HG03095 (cell line): ENCODE measurements at regions not wholly inside any gene's neighbourhood (a gene's known extent, or its start where the extent isn't known, plus 50 kb on each side); places are given as distances from the start of the nearest gene placed in this dataset.
A peak's percentile ranks its signal among the peaks of the same experiment; 100 is the strongest.
"Not testable (repeated sequence)": the region's sequence is repeated elsewhere in the genome, so short reads cannot be mapped to it uniquely, and the experiment has no call there.

ENCODE experiments used
- ATAC-seq: cut with Tn5 transposase; IDR thresholded peaks from one replicate; pipeline ENCODE4 v1.9.1; 2021; ENCODE audit warnings: moderate library complexity; ENCODE audit not compliant: unreplicated experiment

- ATAC-seq: not testable (repeated sequence)
These were observed 102.5 kb downstream of the CDRT15L2 start for GRCh38 chr17:20681746-20682722.

DNA sequence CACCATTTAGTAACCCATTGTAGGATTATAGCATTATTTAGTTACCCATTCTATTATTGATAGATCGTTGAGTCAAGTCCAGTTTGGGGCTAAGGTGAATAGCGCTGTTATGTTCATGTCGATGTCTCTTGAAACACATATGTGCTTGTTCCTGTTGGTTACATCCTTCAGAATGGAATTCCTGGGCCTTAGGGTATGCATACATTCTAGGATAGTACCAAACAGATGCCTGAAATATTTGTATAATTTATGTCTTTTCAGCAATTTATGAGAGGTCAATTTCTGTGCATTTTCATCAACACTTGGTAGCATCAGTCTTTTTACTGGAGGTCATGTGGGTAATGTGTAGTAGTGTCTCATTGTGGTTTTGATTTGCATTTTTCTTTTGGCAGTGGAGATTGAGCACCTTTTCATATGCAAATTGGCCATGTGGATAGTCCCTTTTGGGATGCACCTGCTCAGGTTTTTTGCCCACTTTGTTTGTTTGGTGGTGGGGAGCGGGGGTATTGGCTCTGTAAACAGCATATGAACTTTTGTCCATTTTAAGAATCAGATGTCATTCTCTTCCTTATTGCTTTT is 104.2 kb downstream of the CDRT15L2 start:
- ATAC-seq: not testable (repeated sequence)

GRCh38 chr17:20684975-20685374 is 105.5 kb downstream of the CDRT15L2 start:
- not testable (repeated sequence) for ATAC-seq

DNA sequence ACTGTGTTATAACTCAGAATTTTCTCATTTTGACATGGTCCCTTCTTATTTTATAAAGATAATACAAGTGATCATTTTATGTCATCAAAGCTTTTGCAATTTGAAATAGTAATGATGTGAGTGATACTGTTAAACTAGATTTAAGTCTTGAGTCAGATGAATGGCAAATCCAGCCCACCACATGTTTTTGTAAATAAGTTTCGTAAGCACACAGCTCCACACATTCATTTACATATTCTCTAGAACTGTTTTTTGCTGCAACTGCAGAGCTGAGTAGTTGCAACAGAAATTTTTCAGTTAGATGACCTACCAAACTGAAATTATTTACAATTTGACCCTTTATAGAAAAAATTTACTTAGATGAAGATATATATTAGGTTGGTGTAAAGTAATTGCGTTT is 108.1 kb downstream of the CDRT15L2 start:
- ATAC-seq: not testable (repeated sequence)

DNA sequence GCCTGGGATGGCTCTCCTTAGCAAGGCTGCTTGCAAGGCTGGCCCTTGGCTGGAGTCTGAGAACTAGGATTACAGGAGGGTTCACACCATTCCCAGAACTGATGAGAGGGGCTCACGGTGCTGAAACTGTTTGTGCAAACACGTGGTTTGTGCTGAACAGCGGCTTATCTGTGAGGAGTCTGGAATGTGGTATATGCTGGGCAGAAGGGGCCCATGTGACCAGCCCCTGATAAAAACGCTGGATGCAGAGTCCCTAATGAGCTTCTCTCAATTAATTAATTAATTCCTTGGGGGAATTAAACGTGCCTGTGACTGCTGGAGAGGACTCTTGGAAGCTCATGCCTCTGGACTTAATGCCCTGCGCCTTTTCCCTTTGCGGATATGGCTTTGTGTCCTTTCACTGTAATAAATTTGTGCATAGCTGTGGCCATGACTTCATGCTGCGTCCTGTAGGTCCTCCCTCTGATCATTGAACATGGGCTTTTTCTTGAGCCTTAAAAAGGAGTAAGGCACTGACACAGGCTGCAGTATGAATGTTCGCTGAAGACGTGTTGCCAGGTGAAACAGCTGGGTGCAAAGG is 109.7 kb downstream of the CDRT15L2 start:
- not testable (repeated sequence) for ATAC-seq

DNA sequence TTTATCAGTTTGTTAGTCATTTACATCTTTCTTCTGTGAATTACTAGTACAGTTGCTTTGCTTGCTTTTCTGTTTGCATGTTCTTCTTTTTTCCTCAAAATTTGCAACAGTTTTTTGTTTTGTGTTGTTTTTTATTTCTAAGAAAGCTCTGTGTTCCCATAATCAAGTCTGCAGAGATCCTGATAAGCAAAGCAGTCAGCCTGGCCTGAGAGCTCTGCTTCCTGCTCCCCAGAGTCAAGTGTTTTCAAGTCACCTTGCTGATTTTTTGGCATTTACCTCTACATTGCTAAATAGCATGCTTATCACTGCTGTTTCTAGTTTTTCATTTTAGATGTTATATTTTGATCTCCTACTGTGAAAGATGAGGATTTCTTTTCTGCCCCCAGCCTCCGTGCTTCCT is 113.2 kb downstream of the CDRT15L2 start:
- not testable (repeated sequence) for ATAC-seq

DNA sequence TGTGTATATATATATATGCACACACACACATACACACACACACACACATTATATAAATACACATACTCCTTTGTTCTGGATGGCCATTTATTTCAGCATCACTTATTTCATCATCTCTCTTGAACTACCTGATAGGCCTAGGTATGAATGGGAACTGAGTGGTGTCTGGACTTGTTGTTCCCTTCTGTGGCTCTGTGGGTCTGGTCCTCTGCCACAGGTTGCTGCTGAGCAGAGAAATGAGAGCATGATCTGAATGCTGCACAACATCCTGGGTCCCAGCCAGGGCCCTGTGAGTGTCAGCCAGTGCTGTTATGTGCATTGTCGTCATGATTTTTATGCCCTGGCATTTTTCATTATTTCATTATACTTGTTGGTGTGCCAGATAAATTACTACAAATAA is 116.3 kb downstream of the CDRT15L2 start:
- ATAC-seq: not testable (repeated sequence)

- peak; percentile 91 for ATAC-seq
These were observed 119.1 kb downstream of the CDRT15L2 start for GRCh38 chr17:20698463-20699206.

DNA sequence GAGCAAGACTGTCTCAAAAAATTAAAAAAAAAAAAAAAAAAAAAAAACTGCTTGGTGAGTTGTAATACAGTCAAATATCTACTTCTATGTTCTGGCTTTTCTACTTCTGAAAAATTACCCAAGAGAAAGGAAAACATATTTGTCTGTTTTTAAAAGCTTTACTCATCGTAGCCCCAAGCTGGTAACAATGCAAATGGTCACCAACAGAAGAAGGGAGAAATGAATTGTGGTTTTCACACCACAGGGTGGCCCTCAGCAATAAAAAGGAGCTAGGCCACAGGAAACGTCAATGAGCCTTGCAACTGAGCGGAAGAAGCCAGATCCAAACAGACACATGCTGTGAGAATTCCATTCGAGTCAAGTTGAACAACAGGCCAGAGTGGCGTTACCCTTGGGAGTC is 121.0 kb downstream of the CDRT15L2 start:
- not testable (repeated sequence) for ATAC-seq

DNA sequence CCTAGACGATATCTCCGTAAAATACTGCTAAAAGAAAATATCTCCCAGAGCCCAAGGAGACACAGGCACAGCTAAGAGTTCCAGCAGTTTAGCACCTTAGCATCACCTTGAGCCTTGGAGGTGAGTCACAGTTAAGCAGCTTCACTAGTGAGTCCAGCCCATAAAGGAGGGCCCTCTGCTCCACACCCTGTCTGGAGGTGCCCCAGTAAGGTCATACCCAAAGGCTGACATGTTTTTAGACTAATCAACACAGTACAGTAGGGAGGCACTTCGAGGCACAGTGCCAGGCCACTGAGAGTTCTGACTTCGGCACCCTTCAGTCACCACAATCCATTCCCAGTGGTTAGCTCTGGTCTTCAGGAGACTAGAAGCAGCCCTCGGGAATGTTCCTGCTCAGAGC is 121.8 kb downstream of the CDRT15L2 start:
- not testable (repeated sequence) for ATAC-seq

- ATAC-seq: no peak
These were observed 123.2 kb downstream of the CDRT15L2 start for GRCh38 chr17:20702692-20703091.

DNA sequence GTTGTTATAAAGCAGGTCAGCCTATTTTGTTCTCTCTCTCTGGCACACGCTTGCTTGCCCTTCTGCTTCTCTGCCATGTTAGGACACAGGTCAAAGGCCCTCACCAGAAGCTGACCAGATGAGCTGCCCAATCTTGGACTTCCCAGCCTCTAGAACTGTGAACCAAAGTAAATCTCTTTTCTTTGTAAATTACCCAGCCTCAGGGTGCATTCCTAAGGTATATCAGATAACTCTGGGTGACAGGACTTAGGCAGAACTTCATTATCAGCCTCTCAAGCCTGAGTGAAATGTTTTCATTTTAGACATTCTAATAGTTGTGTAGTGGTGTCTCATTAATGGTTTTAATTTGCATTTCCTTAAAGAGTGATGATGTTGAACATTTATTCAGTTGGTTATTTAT is 124.3 kb downstream of the CDRT15L2 start:
- no peak for ATAC-seq

- not testable (repeated sequence) for ATAC-seq
These were observed 125.7 kb downstream of the CDRT15L2 start for GRCh38 chr17:20705186-20705585.

- ATAC-seq: no peak
These were observed 127.3 kb downstream of the CDRT15L2 start for GRCh38 chr17:20706751-20707373.

- ATAC-seq: not testable (repeated sequence)
These were observed 129.3 kb downstream of the CDRT15L2 start for GRCh38 chr17:20708821-20709220.

- ATAC-seq: not testable (repeated sequence)
These were observed 137.0 kb downstream of the CDRT15L2 start for GRCh38 chr17:20716481-20716880.

DNA sequence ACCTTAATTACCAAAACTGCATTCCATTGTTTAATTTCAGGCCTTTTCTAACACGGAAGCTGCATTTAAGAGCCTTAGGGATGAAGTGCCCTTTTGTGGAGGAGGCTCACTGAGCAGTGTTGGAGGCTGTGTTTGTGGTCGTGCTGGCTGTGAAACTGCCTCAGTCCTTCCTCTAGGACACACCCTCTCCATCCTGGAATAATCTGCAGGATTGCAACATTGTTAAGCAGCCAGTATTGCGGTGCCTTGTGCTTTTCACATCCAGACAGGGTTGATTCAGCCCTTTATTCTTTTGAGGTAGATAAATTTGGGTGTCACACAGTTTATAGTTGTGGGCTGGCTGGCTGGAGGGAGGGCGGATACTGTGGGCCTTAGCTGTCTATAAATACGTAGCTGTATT is 141.6 kb downstream of the CDRT15L2 start:
- no peak for ATAC-seq

DNA sequence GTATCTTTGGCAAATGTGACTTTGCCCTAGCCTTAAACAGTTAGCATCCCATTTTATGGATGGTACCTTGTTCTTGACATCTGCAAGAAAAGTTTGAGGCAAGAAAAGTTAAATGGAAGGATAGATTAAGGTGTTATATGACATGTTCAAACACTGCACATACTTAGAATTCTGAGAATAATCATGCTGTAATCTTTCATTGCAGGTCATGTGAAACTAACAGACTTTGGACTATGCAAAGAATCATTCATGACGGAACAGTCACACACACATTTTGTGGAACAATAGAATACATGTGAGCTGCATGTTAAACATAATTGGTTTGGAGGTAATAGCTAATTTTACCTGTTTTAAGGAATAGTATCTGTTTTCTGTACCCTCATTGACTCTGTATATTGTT is 144.9 kb downstream of the CDRT15L2 start:
- not testable (repeated sequence) for ATAC-seq

DNA sequence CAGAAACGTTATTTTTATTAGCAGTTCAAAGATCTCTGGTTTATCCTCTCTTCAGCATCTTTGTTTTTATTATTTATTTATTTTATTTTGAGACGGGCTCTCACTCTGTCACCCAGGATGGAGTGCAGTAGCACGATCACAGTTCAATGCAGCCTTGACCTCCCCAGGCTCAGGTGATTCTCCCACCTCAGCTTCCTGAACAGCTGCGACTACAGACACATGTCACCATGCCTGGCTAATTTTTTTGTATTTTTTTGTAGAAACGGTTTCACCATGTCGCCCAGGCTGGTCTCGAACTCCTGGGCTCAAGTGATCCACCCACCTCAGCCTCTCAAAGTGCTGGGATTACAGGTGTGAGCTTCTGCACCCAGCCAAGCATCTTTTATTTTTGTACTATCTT is 147.7 kb downstream of the CDRT15L2 start:
- ATAC-seq: not testable (repeated sequence)

DNA sequence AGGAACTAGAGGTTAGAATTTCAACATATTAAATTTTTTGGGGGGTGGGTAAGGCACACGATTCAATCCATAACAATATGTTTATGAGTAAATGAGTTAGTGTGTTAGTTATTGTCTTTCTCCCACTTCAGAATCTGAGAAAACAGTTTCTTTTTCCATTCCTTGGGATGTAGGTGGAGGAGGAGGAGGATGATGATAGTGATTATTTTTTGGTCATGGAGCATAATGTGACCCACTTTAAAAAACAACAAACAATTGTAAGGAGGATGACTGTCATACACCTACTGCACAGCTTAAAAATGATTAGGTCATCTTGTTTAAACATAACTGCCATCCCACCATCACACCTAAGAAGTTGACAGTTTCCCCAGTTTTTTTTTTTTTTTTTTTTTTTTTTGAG is 148.7 kb downstream of the CDRT15L2 start:
- ATAC-seq: no peak
